Breast epithelium (tissue), 3 donors: ENCODE measurements at regions not wholly inside any gene's neighbourhood (a gene's known extent, or its start where the extent isn't known, plus 50 kb on each side); places are given as distances from the start of the nearest gene placed in this dataset.

Experiments
- CTCF ChIP-seq, 3 donors: fragments of 450-650 bp; IDR thresholded peaks; one replicate each; pipeline ENCODE4 v1.5.1; 2016 to 2017; ENCODE audit warnings: antibody characterized with exemption in 3 of 3, mild to moderate bottlenecking in 3 of 3, moderate library complexity in 3 of 3
- POLR2A ChIP-seq: fragments of 450-650 bp; IDR thresholded peaks from one replicate; pipeline ENCODE4 v1.6.1; 2016; ENCODE audit warnings: antibody characterized with exemption, mild to moderate bottlenecking, moderate library complexity

- TF ChIP-seq CTCF (IDR thresholded peaks at IDR 0.05) (no peak), POLR2A (no peak)
Measured at GRCh38 chr3:190188197-190188596, 67.5 kb upstream of the P3H2 start.
